Endometrium (tissue), 2 donors: ENCODE measurements at regions not wholly inside any gene's neighbourhood (a gene's known extent, or its start where the extent isn't known, plus 50 kb on each side); places are given as distances from the start of the nearest gene placed in this dataset.
A peak's percentile ranks its signal among the peaks of the same experiment; 100 is the strongest.

ENCODE experiments used
- FAIRE-seq: peaks from 2 replicates; lab custom pipeline; 2012; peaks lifted over from hg19 to GRCh38; lab: Jason Lieb, UNC
- donor health status: control.
- donor health status: control.

- FAIRE-seq: peak; percentile 98
Measured at GRCh38 chr12:28824193-28824846, 324.8 kb upstream of the FAR2 start.

DNA sequence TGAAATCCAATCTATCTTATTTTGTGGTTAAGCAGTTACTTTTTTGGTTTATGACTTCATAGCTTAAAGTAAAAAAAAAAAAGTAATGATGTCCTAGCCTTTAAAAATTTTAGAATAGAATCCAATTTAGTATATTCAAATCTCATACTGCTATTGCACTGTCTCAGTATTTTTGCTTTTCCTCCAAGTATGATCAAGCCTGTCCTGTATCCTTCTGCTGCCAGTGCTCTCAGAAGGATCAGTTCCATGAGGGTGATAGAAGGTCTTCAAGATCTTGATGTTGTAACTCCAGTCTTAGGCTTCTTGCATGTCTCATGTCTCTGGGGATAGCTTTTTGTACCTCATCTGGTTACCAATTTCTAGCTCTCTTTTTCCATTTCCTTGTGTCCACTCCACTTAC is 324.2 kb upstream of the FAR2 start:
- FAIRE-seq: no peak

- no peak for FAIRE-seq
Measured at GRCh38 chr12:28826766-28827165, 322.3 kb upstream of the FAR2 start.

DNA sequence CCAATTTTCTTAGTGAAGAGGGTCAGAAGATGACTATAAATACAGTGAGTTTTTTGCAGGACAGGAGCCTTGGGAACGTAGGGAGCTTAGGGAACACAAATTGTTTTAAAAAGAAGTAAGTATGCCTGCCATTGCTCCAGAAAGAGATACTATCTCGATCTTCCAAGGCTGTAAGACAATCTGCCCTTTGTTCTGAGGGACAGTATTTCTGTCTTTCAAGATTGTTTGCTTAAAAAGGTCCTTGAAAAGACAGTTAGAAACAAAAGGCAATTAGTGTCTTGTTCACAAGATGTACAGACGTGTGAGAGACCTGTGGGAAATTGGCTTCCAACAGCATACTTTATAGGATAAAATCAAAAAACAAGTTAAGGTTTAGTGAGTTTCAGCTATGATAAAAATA is 321.2 kb upstream of the FAR2 start:
- FAIRE-seq: no peak

DNA sequence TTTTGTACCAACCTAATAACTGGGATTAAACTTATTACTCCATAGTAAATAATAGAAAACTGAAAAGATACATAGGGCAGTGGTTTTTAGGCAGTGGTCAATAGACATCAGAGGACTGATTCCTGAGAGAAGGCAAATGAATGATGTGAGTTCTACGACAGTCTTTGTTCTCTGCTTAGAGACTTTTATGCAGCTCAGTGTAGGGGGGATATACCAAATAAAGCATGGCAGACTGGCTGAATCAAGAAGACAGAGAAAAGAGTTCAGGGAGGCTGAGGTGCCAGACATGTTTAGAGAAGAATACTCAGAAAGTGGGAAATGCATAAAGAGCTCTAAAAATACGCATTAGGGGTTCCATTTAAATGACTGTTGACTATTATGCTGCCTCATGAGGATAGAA is 320.8 kb upstream of the FAR2 start:
- FAIRE-seq: no peak

GRCh38 chr12:28830491-28830890 is 318.6 kb upstream of the FAR2 start:
- no peak for FAIRE-seq

- FAIRE-seq: no peak
Measured at GRCh38 chr12:28844718-28845117, 304.4 kb upstream of the FAR2 start.

DNA sequence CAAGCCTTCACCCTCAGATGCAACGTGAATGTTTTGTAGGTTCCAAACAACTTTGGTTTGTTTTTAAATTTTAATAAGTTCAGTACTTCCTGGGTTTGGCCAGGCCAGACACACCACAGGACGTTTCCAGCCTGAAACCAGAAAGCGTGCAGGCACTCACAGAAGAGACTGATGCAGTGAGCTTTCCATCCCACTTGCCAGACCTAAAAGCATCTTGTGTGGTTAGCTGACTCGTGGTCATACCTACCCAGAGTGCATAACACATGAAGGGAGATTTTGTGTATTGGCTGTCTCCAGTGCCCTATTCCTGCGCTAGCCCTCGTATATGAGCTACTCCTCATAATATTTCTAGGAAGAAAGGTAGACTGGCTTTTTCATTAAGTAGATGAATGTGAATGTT is 297.3 kb upstream of the FAR2 start:
- FAIRE-seq: no peak

DNA sequence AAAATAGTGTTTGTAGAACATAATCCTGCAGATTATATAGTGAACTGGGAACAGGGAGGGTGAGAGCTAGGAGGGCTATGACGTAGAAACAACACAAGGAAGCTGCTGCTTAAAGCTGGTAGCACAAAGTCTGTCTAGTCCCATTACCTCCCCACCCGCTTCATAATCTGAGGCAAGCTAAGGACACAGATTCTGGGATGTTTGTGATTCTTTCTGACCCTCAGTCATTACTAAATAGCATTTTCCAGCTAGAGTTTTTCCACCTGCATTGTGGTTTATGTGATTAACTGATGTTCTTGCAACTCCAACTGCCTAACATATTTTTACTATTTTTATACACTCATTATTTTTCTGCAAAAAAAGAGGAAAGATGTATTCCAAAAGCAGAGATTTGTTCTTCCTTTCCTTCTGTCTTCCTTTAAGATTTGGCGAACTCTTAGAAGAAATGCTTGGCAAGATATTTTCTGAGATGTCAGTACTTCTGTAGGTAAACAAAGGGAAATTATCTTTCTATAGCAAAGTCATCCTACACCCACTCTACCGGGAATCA is 293.2 kb upstream of the FAR2 start:
- FAIRE-seq: no peak

DNA sequence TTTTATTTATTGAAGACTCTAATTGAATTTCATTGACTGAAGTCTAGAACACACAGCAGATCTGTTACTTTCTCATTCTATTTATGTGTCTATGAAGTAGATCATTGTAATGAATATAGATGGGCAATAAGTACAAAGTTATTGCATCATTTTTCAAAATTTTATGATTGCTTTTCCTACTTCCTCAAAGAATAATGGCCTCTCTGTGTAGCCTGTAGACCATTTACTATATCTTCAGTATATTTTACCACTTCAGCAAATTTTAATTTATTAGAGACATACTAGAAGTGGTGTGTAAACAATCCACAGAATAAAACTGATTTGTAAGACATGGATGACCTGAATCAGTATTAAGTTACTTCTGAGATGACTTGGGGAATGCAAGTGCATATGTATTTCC is 291.7 kb upstream of the FAR2 start:
- no peak for FAIRE-seq

GRCh38 chr12:28859551-28859950 is 289.5 kb upstream of the FAR2 start:
- FAIRE-seq: no peak

DNA sequence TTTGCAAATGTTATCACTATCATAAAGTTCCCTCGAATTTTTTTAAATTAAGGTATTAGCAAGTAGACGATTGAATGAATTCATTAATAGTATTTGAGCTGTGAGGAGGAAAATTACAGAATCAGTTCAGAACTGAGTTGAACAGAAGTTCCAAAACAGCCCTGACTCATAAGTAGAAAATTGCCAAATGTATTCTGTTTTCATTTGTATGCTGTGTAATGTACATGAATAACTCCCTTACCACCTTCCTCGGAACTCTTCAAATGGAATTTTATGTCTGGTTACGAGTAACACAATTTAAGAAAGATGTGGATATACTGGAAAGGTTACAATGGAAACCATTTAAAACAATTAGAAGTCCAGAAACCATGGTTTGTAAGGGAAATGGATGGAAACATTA is 283.3 kb upstream of the FAR2 start:
- FAIRE-seq: no peak

DNA sequence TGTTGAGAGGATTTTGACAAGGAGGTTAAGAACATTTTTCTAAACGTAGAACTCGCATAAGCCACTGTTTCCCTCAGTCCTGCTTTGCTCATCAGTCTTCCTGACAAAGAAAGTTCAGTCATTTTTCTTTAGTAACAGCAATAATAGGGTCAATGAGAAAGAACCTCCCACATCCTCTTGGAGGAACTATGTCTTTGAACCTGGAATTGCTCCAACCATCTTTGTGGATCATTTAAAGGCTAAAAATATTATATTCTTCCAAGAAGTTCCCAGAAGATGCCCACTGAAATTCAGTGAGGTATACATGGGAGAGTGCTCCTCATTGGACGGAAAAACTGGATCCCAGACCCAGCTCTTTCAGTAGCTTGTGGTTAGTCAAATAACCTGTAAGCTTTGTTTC is 282.8 kb upstream of the FAR2 start:
- no peak for FAIRE-seq

- FAIRE-seq: no peak
Measured at GRCh38 chr12:28866715-28867503, 282.2 kb upstream of the FAR2 start.

- no peak for FAIRE-seq
Measured at GRCh38 chr12:28868414-28868813, 280.7 kb upstream of the FAR2 start.

DNA sequence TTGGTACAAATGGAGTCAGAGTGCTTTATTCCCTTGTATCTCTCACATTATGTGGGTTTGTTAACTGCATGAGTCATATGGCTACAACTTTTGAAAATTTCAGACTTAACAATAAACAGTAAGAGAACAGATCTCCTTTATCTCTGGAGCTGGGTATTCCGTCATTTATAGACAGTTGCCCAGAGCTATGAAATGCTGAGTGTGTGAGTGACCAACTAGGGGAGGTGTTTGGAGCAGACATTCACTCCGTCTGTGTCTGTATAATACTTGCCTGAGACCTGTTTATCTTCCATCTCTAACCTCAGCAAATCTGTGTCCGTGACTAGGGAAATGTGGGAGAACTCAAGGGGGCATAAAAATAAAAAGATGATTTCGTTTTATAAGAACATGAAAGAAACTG is 279.9 kb upstream of the FAR2 start:
- no peak for FAIRE-seq

GRCh38 chr12:28870839-28871440 is 278.1 kb upstream of the FAR2 start:
- no peak for FAIRE-seq

DNA sequence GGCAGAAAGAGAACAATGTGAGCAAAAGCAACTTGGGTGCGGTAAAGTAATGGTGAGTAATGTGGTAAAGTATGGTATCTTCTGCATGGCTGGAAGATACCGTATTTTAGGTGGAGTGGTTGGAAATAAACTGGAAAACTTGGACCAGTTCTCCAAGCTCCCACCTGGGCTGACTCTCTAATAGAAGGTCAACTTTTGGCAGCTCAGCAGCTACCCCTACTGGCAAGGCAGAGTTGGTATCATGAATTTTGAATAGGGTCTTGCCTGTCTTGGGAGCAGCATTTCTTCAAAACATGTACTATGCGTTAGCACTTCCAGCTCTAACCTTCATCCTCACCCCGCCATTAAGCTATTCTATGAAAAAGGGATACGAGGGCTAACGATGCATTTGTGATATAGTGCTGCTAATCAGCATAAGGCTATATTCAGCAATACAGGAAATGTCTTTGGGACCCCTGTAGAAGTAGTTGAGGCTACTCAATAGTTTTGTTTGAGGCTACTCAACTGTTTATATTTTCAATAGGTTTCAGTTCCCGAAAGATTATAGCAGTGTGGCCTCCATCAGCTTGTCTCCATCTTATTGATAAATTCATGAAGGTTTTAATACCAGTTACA is 276.3 kb upstream of the FAR2 start:
- no peak for FAIRE-seq

GRCh38 chr12:28874758-28875157 is 274.3 kb upstream of the FAR2 start:
- no peak for FAIRE-seq

DNA sequence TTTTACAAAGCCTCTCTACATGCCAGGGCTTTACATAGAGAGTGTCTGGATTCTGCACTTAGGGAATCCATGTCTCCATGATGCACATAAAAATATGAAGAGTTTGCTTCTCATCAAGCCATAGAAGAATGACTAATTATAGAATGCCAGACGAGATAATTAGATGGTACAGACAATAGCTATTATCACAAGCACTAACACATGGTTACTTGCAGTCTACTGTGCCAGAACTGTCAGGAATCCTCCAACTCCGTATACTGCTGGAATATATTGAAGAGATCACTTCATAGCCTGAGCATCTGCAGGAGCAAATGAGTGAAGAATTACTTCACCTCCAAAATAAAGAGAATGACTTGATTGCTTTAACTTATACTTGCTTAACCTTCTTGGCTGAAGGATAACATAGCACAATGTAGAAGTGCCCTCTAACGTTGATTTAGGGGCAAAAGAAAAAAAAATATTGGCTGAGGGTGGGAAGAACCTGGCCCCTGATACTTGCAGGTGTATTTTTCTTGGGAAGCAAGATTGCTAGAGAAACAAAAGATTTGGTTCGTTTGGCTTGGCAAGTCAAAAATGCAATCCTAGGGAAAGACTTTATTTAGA is 272.8 kb upstream of the FAR2 start:
- no peak for FAIRE-seq

DNA sequence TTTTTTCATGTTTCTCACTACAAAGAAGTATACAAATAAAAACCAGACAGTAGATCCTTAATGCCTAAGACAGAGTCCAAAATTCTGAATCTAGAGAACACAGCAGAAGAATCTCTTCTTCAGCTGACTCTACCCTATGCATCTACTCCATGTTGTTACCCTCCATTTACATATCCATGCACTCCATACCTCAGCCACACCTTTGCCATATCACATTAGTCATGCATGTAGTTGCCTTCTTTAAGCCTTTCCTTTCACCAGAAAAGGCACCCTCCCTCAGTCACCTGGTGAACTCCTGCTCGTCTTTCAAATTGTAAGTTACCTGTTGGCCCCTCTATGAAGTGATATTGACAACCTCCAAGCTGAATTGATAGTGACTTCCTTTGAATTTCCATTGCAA is 271.2 kb upstream of the FAR2 start:
- FAIRE-seq: no peak

DNA sequence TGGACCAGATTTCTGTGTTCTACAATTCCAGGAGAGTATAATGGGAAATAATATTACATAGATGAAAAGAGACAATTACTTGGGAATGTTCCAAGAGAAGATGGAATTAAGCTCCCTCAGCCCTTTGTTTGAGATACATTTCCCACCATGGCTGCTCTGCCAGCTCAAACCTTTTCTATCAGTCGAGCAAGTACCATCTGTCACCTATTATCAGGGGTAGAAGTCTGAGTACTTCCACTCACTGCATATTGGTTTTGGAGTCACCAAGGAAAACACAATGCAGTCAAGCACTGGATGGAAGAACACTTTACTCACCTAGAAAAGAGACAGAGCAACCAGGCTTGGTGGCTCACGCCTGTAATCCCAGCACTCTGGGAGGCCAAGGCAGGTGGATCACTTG is 270.4 kb upstream of the FAR2 start:
- FAIRE-seq: no peak
